ENCODE measurements at regions not wholly inside any gene's neighbourhood (a gene's known extent, or its start where the extent isn't known, plus 50 kb on each side); places are given as distances from the start of the nearest gene placed in this dataset.

DNA sequence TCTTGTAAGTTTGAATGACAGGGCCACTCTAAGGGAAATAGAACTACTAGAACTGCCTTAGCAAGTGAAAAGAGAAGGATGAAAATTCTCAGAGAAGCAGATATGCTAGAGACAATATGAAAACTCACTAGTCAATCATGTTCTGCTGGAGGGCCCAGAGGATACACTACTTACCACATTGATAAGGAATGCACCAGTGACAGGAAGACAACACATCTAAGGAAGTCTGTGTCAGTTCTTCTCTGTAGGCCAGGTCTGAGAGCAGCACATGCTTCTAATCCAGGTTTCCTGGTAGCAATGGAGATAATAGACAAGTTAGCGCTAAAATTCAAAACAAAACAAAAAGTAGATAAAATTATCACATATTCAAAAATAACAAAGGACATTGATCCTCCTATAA is 235.2 kb upstream of the AKR1E2 start:
- TF ChIP-seq, protein P1, sequence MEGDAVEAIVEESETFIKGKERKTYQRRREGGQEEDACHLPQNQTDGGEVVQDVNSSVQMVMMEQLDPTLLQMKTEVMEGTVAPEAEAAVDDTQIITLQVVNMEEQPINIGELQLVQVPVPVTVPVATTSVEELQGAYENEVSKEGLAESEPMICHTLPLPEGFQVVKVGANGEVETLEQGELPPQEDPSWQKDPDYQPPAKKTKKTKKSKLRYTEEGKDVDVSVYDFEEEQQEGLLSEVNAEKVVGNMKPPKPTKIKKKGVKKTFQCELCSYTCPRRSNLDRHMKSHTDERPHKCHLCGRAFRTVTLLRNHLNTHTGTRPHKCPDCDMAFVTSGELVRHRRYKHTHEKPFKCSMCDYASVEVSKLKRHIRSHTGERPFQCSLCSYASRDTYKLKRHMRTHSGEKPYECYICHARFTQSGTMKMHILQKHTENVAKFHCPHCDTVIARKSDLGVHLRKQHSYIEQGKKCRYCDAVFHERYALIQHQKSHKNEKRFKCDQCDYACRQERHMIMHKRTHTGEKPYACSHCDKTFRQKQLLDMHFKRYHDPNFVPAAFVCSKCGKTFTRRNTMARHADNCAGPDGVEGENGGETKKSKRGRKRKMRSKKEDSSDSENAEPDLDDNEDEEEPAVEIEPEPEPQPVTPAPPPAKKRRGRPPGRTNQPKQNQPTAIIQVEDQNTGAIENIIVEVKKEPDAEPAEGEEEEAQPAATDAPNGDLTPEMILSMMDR (IDR thresholded peaks at IDR 0.05 in 4 of 5, conservative IDR thresholded peaks at IDR 0.05 in 1 of 5) = no peak
- TF ChIP-seq POLR2A (IDR thresholded peaks at IDR 0.05) = no peak
